Keratinocyte (primary cell): ENCODE measurements at regions not wholly inside any gene's neighbourhood (a gene's known extent, or its start where the extent isn't known, plus 50 kb on each side); places are given as distances from the start of the nearest gene placed in this dataset.

Experiments used
- DNase-seq: peaks from one replicate; pipeline ENCODE4 v3.0.0-alpha.2; 2011; ENCODE audit warnings: low read depth, missing footprints, low spot score
- FAIRE-seq: peaks from 2 replicates; lab custom pipeline; 2011; peaks lifted over from hg19 to GRCh38; lab: Jason Lieb, UNC
- H2AFZ ChIP-seq: 2 replicates; pipeline ENCODE4 v1.6.0; 2012; ENCODE audit warnings: low read length, control low read depth, inconsistent platforms; ENCODE audit not compliant: control insufficient read depth
- H3K27ac ChIP-seq: 2 replicates; pipeline ENCODE4 v1.5.1; 2011; ENCODE audit warnings: low read length; ENCODE audit not compliant: control insufficient read depth, insufficient read depth
- H3K27me3 ChIP-seq: 3 replicates; pipeline ENCODE4 v1.6.0; 2011; ENCODE audit warnings: low read length; ENCODE audit not compliant: control insufficient read depth, insufficient read depth; ENCODE audit errors: extremely low read depth
- H3K36me3 ChIP-seq, 2 experiments: 2 replicates in 1 of 2; 3 replicates in 1 of 2; pipeline ENCODE4 v1.5.1; 2011; ENCODE audit warnings: low read length in 2 of 2, mild to moderate bottlenecking in 1 of 2; ENCODE audit not compliant: control insufficient read depth in 2 of 2, insufficient read depth in 2 of 2; ENCODE audit errors: extremely low read depth in 1 of 2
- H3K4me1 ChIP-seq: 3 replicates; pipeline ENCODE4 v1.5.1; 2011; ENCODE audit warnings: low read length; ENCODE audit not compliant: control insufficient read depth, insufficient read depth; ENCODE audit errors: extremely low read depth
- H3K4me2 ChIP-seq: 3 replicates; pipeline ENCODE4 v1.6.0; 2011; ENCODE audit warnings: low read depth, low read length; ENCODE audit not compliant: control insufficient read depth, insufficient read depth; ENCODE audit errors: extremely low read depth
- H3K4me3 ChIP-seq, 3 experiments: fragments of 200-600 bp in 1 of 3; sonication (generic) in 1 of 3; 2 replicates in 2 of 3; 3 replicates in 1 of 3; pipeline ENCODE4 v1.5.1; 2011 to 2016; ENCODE audit warnings: low read length in 3 of 3, mild to moderate bottlenecking in 3 of 3, control low read depth in 2 of 3, inconsistent platforms in 1 of 3, low read depth in 1 of 3, mixed read lengths in 1 of 3, mixed run types in 1 of 3, moderate library complexity in 1 of 3; ENCODE audit not compliant: control insufficient read depth in 2 of 3, insufficient read depth in 2 of 3; ENCODE audit errors: extremely low read depth in 1 of 3
- H3K79me2 ChIP-seq: 2 replicates; pipeline ENCODE4 v1.6.0; 2012; ENCODE audit warnings: low read length; ENCODE audit not compliant: control insufficient read depth, insufficient read depth
- H3K9ac ChIP-seq: 3 replicates; pipeline ENCODE4 v1.6.0; 2011; ENCODE audit warnings: low read length; ENCODE audit not compliant: control insufficient read depth, insufficient read depth; ENCODE audit errors: extremely low read depth
- H3K9me1 ChIP-seq: 3 replicates; pipeline ENCODE4 v1.6.0; 2011; ENCODE audit warnings: low read length; ENCODE audit not compliant: control insufficient read depth, insufficient read depth; ENCODE audit errors: extremely low read depth
- H3K9me3 ChIP-seq: 2 replicates; pipeline ENCODE4 v1.5.1; 2012; ENCODE audit warnings: low read depth, low read length; ENCODE audit not compliant: control insufficient read depth
- H4K20me1 ChIP-seq: 3 replicates; pipeline ENCODE4 v1.6.0; 2011; ENCODE audit warnings: low read length; ENCODE audit not compliant: control insufficient read depth, insufficient read depth; ENCODE audit errors: extremely low read depth
- EZH2 ChIP-seq: IDR thresholded peaks from one replicate; pipeline ENCODE4 v1.6.1; 2012; ENCODE audit warnings: inconsistent platforms, mild to moderate bottlenecking, low read length, moderate library complexity
- dilution Hi-C: fragments of 300-500 bp; cut with MboI; formaldehyde crosslinking; loops from one replicate; pipeline ENCODE4 v1.7.0; 2020; ENCODE audit warnings: low sequenced_read_pairs; ENCODE audit not compliant: extremely low pct_ligation_motif_present
- TF ChIP-seq, protein P1 (sequence below), 3 experiments: IDR thresholded peaks in 1 of 3; conservative IDR thresholded peaks in 1 of 3; optimal IDR thresholded peaks in 1 of 3; 2 replicates in 2 of 3; 3 replicates in 1 of 3; pipeline versions ENCODE3 to v1.5.1; 2011; ENCODE audit warnings: low read length in 3 of 3, mild to moderate bottlenecking in 3 of 3, moderate library complexity in 2 of 3, control low read depth in 1 of 3, inconsistent platforms in 1 of 3; ENCODE audit not compliant: insufficient read depth in 2 of 3; ENCODE audit errors: extremely low read depth in 1 of 3

DNA sequence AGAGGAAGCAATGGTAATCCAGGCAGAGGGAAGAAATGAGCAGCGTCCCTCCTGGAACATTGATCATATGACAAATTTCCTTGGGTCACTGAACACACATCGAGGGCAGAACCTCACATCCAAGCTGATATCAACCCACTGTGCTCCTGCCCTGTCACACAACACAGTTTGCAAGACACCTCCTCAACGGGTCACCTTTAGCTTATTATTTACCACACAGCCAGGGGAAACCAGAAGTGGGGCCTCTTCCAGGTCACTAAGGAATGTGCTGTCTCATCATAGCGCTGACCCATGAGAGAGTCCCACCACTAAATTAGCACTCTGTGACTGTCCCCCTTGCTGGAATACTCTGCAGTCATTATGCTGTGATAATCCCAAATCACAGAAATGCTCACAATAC lies 69.7 kb upstream of the PPP1R3C start:
- Histone ChIP-seq H3K4me1 (peaks cover 13% of the 10 kb centered on the region), H3K36me3 (no peaks in the 10 kb centered on the region), H3K27me3 (no peaks in the 10 kb centered on the region), H2AFZ (no peak overlapping the region), H4K20me1 (no peaks in the 10 kb centered on the region), H3K79me2 (no peaks in the 10 kb centered on the region), H3K9me1 (no peaks in the 10 kb centered on the region), H3K4me2 (no peak overlapping the region), H3K9ac (no peak overlapping the region), H3K9me3 (no peaks in the 10 kb centered on the region), H3K4me3 (no peak overlapping the region), H3K27ac (no peak overlapping the region)
- TF ChIP-seq EZH2: no peak
- TF ChIP-seq, protein P1, sequence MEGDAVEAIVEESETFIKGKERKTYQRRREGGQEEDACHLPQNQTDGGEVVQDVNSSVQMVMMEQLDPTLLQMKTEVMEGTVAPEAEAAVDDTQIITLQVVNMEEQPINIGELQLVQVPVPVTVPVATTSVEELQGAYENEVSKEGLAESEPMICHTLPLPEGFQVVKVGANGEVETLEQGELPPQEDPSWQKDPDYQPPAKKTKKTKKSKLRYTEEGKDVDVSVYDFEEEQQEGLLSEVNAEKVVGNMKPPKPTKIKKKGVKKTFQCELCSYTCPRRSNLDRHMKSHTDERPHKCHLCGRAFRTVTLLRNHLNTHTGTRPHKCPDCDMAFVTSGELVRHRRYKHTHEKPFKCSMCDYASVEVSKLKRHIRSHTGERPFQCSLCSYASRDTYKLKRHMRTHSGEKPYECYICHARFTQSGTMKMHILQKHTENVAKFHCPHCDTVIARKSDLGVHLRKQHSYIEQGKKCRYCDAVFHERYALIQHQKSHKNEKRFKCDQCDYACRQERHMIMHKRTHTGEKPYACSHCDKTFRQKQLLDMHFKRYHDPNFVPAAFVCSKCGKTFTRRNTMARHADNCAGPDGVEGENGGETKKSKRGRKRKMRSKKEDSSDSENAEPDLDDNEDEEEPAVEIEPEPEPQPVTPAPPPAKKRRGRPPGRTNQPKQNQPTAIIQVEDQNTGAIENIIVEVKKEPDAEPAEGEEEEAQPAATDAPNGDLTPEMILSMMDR (optimal IDR thresholded peaks at IDR 0.05 in 1 of 3, IDR thresholded peaks at IDR 0.05 in 1 of 3, conservative IDR thresholded peaks at IDR 0.05 in 1 of 3; ENCODE audit: extremely low read depth in 1 of 3, insufficient read depth in 2 of 3, low read length in 3 of 3): no peak
- DNase-seq: no peak
- FAIRE-seq: no peak
- dilution Hi-C loops: no loop called here

GRCh38 chr10:91700788-91701444 lies 68.0 kb upstream of the PPP1R3C start:
- H3K9me1 ChIP-seq: no peaks in the 10 kb centered on the region
- H3K36me3 ChIP-seq: no peaks in the 10 kb centered on the region
- no peak overlapping the region for H3K4me3 ChIP-seq
- no peaks in the 10 kb centered on the region for H3K27me3 ChIP-seq
- no peak overlapping the region for H3K27ac ChIP-seq
- H4K20me1 ChIP-seq: no peaks in the 10 kb centered on the region
- peak overlapping the region; percentile 15 for H3K4me2 ChIP-seq
- H3K4me1 ChIP-seq: peaks cover 13% of the 10 kb centered on the region
- DNase-seq (no peak), FAIRE-seq (peak; percentile 94)
- no peak for TF ChIP-seq EZH2
- TF ChIP-seq, protein P1 (optimal IDR thresholded peaks at IDR 0.05 in 1 of 3, IDR thresholded peaks at IDR 0.05 in 1 of 3, conservative IDR thresholded peaks at IDR 0.05 in 1 of 3; ENCODE audit: extremely low read depth in 1 of 3, insufficient read depth in 2 of 3, low read length in 3 of 3): no peak
- H3K79me2 ChIP-seq: no peaks in the 10 kb centered on the region
- H3K9ac ChIP-seq: no peak overlapping the region
- H2AFZ ChIP-seq: no peak overlapping the region
- dilution Hi-C loops: no loop called here
- H3K9me3 ChIP-seq: no peaks in the 10 kb centered on the region
